SU-DHL-6 (cell line): ENCODE measurements at regions not wholly inside any gene's neighbourhood (a gene's known extent, or its start where the extent isn't known, plus 50 kb on each side); places are given as distances from the start of the nearest gene placed in this dataset.

ENCODE experiments used
- CTCF ChIP-seq: fragments of 200-600 bp; sonication (generic); IDR thresholded peaks from one replicate; pipeline ENCODE4 v1.5.1; 2017; ENCODE audit warnings: antibody characterized with exemption, mild to moderate bottlenecking, low read length, moderate library complexity; ENCODE audit not compliant: insufficient read depth, poor library complexity, severe bottlenecking
- EZH2phosphoT487 ChIP-seq: fragments of 200-600 bp; sonication (generic), shearing (Covaris generic); conservative IDR thresholded peaks from 2 replicates; pipeline ENCODE4 v1.6.1; 2018; ENCODE audit warnings: mild to moderate bottlenecking, antibody characterized with exemption, low read length, moderate library complexity, mixed read lengths

- TF ChIP-seq CTCF: no peak
- TF ChIP-seq EZH2phosphoT487: no peak
These were observed 176.0 kb upstream of the LINGO1 start for GRCh38 chr15:77808581-77809177.
